ENCODE measurements at regions not wholly inside any gene's neighbourhood (a gene's known extent, or its start where the extent isn't known, plus 50 kb on each side); places are given as distances from the start of the nearest gene placed in this dataset.

GRCh38 chr17:79163071-79163470 lies 88.4 kb downstream of the ENGASE start:
- DNase-seq: no peak

GRCh38 chr17:79162012-79162963 lies 87.7 kb downstream of the ENGASE start:
- DNase-seq: no peak

- DNase-seq: no peak
These were observed 86.5 kb downstream of the ENGASE start for GRCh38 chr17:79160980-79161636.

- DNase-seq: no peak
These were observed 85.3 kb downstream of the ENGASE start for GRCh38 chr17:79159926-79160325.

- DNase-seq: no peak
These were observed 84.8 kb downstream of the ENGASE start for GRCh38 chr17:79159471-79159870.

GRCh38 chr17:79156463-79157095 lies 82.0 kb downstream of the ENGASE start:
- DNase-seq: no peak

GRCh38 chr17:79155701-79156100 lies 81.1 kb downstream of the ENGASE start:
- no peak for DNase-seq

GRCh38 chr17:79154951-79155585 lies 80.4 kb downstream of the ENGASE start:
- DNase-seq: no peak

- DNase-seq: no peak
These were observed 79.8 kb downstream of the ENGASE start for GRCh38 chr17:79154446-79154845.

- DNase-seq: no peak
These were observed 78.9 kb downstream of the ENGASE start for GRCh38 chr17:79153367-79154130.

- DNase-seq: no peak
These were observed 78.0 kb downstream of the ENGASE start for GRCh38 chr17:79152636-79153035.

- DNase-seq: no peak
These were observed 77.5 kb downstream of the ENGASE start for GRCh38 chr17:79152110-79152509.

GRCh38 chr17:79150799-79151198 lies 76.2 kb downstream of the ENGASE start:
- no peak for DNase-seq

GRCh38 chr17:79150035-79150733 lies 75.6 kb downstream of the ENGASE start:
- no peak for DNase-seq

GRCh38 chr17:79148584-79148983 lies 74.0 kb downstream of the ENGASE start:
- no peak for DNase-seq

- no peak for DNase-seq
These were observed 73.3 kb downstream of the ENGASE start for GRCh38 chr17:79147746-79148506.

GRCh38 chr17:79146562-79146961 lies 71.9 kb downstream of the ENGASE start:
- DNase-seq: no peak

GRCh38 chr17:79145548-79145947 lies 70.9 kb downstream of the ENGASE start:
- no peak for DNase-seq

- DNase-seq: no peak
These were observed 69.5 kb downstream of the ENGASE start for GRCh38 chr17:79144133-79144532.

GRCh38 chr17:79142375-79142774 lies 67.8 kb downstream of the ENGASE start:
- DNase-seq: no peak
